Stimulated activated CD4-positive, alpha-beta T cell treated with anti-CD3 and anti-CD28 coated beads, Interleukin-15, amount 100 ng/mL, for 24 hours (primary cell): ENCODE measurements at regions not wholly inside any gene's neighbourhood (a gene's known extent, or its start where the extent isn't known, plus 50 kb on each side); places are given as distances from the start of the nearest gene placed in this dataset.

ENCODE experiments used
- DNase-seq: peaks from one replicate; pipeline ENCODE4 v3.0.0-alpha.2; 2020

DNA sequence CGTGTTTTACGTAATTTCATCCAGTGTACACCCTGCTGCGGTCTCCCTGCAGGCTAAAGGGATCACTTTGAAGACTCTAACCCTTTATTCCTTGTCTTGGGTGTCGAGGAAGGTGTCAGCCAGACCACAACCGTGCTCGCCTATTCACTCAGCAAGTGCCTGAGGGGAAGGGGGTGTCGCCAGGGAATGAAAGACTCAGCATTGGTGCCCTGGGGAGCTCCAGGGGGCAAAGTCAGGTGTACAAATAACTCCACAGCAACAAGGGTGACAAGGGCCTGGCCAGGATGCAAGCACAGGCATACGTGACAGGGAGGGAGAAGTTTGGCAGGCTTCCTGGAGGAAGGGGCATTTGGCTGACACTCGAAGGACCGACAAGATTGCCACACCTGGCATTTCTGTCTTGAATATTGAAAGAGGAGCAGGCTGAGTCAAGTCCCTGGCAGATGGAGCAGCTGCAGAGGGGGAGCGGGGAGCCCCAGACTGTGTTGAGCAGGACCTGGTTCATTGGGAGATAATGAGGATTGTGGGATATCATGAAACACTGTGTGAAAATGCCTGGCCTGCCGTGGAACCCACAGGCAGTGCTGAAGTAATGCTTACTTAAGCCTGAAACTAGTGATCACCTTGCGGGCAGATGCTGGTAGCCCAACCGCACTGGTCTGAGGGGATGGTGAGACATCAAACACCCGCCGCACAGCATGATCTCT is 93.9 kb downstream of the RHOB start:
- no peak for DNase-seq

DNA sequence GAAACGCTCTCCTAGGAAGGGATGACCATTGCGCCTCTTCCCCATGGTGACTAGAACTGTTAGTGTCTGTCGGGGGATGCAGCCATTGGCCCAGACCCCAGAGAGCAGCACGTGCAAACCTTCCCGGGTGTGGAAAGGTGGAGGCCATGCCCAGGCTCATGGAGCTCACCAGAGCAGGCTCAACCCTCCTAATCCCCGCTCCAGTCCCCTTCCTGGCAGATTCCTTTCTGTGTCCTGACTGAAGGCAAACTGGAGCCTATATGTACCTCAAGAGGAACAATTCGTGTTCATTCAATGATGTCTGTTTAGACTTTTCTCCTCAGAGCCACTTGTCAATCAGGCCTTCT is 94.4 kb downstream of the RHOB start:
- DNase-seq: no peak

DNA sequence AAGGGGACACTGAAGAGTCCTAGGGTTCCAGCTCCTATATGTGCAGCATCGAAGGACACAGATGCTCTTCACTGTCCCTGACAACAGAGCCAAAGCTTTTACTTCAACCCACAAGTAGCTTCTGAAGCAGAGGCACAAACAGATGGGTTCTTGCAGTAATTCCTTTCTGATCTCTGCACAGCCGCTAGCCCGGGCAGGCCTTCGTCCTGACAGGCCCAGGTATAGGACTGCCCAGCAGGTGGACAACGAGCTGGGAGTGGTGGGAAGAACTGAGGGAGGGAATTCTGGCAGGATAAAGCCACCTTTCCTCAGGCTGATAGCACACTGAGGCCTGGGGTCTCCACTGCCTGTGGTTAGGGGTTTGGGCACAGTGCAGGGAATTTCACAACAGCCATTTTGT is 94.8 kb downstream of the RHOB start:
- DNase-seq: no peak

DNA sequence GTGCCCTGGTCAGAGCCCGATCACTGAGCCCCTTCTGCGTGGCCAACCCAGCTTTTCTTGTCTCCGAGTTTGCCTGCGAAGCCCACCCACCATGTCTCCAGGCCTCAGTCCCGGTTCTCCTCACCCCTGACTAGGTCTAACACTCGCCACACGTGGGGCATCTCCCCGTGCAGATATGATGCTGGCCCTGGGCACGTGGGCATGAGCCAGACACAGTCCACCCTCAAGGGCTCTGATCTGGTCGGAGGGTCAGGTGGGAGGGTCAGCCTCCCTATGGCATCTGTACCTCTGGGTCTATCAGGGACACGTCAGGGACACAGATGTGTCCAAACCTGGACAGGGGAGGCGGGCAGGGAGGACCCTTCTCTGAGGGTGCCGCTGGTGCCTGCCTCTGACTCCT is 95.4 kb downstream of the RHOB start:
- no peak for DNase-seq

DNA sequence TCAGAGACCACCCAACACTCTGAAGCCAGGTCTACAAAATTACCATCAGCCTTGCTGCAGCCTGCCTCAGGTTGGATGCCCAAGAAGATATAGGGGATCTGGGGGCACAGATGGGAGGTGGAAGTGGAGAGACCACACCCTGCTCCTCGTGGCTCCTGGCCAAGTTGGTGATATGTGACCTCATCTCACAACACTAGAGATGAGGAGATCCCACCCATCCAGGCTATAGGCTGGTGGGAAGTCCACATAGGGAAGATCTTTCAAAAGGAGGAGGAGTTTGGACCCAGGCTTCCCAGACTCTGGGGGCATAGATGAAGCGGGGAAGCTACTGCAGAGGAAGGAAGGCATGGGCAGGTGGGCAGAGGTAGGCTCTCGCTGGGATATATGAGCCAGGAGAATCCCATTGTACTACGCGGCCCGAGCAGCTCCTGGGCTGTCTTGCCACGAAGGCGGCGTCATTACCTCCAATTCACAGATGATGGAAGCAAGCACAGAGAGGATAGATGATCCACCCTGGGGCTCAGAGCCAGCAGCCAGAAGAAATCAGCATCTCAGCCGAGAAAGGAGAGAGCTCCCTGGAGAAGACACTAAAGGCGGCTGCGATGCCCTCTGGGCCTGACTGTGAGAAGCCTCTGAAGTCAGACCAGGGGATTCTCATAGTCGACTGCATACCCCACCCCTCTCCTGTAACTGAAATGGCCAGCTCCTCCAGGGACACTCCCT is 96.0 kb downstream of the RHOB start:
- no peak for DNase-seq

DNA sequence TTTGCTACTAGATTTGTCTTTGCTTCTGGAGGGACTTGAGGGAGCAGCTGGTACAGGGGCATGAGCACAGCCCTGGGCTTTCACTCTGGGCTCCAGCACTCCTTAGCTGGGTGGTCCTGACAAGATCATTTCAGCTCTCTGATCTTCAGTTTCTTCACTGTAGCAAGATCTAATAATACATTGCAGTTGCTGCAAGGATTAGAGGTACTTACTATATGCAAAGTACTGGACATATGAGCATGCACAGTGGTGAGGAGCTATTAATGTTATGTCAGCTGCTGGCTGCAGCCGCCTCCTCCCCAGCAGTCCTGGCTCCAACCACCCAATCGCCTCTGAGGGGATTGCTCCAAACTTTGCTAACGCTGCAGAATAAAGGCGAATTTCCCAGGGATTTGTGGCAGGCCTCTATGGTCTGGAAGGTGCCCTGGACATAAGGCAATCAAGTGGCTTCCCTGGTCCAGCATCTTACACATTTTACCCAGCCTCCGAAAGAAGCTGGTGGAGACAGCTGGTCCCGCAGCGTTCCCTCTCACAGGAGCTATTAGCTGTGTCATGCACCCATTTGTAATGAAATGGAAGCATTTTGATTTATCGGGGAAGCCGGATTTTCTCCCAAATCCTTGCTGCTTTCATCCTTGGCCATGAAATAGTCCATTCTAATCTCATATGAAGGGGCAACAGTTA is 96.7 kb downstream of the RHOB start:
- DNase-seq: no peak

DNA sequence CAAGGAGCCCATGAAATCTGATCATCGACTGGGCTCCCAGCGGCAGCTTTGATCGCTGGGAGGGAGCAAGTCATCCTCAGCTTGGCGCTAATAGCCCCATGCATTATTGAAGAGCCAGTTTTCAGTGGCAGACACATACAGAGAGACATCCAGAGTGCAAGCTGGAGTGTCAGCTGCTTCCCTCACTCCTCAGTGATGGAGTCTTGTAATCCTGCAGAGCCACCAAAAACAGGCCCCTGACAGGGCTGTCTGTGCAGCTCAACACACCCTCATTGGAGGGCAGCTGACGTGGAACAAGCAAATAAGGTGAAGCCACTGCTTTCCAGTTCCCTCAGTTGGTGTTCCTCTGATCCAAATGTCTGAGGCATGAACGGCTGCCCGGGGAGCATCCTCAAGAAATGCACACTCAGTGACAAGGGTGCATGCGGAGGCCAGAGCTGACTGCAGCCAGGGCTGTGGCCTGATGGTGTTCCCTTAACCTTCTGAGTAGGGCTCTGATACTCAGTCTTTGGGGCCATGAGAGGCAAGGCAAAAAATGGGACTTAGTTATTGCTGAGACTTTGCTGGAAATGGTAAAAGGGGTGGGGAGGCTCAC is 97.4 kb downstream of the RHOB start:
- no peak for DNase-seq

DNA sequence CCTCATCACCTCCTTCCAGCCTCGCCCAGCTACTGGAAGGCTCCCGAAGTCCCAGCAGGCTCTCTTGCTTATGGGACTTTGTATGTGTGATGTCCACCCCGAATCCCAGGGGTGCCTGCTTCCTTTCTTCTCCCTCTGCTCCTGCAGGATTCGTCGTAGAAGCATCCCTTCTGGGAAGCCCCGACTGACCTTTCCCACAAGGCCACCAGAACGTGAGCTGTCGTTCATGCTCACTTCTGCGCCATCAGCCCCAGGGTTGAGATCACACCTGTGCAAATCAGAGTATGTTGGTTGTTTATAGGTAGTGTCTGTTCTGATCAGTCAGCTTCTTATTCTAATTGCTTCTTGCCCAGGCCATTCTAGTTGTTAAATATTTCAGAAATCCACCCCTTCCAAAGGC is 101.8 kb downstream of the HS1BP3 start:
- no peak for DNase-seq

DNA sequence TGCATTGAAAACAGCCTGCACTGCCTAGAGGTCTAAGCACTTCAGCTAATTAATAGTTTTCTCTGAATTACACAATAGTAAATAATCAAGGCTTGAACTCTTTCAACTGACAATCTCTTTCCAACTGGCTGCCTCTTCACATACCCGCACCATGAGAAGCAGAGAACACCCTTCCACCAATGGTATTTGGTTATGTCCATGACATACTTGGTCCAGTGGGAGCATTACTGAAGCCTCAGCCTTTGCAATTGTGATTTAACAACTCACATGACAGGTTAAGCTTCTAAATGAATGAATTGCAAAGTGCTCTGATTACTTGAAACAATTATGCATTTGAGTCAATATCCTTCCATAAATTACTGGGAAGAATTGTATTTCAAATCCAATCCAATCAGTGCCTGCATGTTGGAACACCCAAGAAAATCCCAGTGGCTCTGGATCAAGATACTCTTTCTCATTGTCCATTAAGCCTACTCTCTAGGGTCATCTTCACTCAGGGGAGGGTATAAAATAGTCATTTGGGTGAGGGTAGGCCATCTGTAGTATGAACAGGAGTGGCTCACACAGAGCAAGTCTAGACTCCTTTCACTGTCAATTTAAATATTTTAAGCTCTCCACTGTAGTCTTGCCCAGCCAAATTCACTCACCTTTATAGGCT is 101.1 kb downstream of the HS1BP3 start:
- DNase-seq: no peak

DNA sequence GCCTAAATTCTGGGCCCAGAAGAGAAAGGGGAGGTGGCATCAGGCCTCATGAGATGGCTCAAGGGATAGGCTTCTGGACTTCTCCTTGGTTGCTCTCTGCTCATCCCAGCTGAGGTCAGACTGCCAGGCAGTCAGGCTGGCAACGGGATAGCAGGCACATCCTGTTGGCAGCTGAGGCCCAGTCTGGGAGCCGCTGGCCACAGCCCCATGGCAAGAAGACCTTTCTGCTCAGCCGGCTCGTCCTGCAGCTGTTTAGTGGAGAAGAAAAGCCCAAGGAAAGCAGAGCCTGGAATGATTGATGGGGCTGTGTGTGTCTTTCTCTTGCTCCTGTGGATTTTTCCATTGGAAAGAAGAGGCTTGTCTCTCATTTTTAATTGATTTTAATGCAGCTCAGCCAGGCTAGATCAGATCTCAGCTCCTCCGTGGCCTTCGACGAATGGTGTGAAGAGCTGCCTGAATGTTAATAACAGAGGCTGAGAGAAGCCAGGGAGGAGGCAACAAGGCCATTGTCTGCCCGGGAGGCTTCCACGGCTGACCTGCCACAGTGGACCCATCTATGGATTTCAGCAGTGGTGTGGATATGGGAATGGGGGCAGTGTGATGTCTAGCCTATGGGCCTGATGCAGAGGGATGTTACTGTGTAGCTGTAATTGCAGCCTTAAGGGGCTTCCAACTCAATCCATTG is 99.5 kb downstream of the HS1BP3 start:
- DNase-seq: no peak

DNA sequence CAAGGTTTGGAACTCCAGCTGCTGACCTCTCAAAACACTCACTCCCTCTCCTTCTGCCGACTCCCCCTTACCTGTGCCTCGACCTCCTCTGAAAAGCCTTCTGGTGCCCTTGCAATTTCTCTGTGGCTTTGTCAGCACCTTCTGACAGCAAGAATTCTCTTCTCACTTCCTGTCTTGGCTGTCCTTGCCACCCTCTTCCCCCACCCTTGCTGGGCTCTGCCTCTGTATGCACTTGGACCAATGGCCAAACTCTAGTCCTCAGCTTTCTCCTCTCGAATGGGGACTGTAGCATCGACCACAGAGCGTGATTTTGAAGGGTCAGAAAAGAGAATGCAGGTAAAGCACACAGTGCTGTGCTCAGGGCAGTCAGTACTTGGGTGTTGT is 99.0 kb downstream of the HS1BP3 start:
- no peak for DNase-seq

DNA sequence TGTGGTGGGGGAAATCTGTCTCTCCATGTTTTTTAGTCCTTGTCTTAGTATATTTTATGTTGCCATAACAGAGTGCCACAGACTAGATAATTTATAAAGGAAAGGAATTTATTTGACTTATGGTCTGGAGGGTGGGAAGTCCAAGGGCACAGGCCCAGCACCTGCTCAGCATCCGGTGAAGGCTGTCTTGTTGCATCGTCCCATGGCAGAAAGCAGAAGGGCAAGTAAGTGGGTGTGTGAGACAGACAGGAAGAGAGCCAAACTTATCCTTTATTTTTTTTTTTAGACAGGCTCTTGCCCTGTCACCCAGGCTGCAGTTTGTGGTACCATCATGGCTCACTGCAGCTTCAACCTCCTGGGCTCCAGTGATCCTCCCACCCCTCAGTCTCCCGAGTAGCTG is 98.1 kb downstream of the HS1BP3 start:
- DNase-seq: no peak

DNA sequence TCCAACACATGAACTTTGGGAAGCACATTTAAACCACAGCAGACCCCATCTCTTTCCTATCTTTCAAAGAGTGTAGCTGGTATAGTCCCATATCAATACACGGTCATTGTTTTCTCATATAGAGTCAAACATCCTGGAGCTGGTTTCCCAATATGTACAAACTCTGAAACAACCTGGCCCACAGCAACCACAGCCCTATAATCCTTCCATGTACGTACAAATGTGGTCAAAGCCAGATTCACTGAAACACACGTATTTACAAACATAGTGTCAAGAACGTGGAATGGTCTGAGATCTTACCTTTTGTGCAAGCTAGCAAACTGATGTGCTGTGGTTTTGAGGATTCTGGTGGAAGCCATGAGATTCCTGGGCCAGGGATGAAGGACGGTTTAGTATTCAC is 97.3 kb downstream of the HS1BP3 start:
- no peak for DNase-seq

DNA sequence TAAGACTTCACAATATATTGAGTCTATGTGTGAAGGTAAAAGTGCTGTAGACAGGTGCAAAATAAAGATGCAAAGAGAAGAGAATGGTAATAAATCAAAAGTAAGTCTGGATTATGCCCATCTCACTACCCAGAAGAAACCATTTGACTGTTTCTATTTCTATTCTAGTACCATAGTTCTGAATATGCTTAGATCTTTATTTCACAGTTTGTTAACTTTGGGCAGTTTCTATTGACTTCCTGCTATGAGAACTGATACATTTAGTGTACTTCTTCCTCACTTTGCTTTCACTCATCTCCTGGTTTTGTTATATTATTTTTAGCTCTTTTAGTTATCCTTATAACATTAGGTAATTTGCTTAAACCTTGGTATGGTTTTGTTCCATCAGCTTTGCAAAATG is 94.9 kb downstream of the HS1BP3 start:
- DNase-seq: no peak

DNA sequence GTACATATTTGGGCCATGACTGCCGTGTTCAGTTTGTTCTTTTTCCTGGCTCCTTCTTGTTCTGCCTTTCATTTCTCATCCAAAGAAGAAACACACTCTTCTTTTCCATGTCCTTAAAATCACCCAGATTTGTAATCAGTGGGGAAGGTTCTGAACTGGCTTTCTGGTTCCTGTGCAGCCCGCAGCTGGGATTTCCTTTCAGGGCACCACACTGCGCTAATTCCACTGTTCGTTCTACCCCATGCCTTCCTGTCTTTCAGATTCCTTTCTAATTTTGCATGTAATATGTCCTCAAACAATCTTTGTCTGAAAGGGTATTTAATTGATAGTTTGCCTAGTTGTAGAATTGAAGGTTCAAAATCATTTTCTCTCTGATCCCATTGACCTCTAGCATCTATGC is 94.1 kb downstream of the HS1BP3 start:
- DNase-seq: no peak

DNA sequence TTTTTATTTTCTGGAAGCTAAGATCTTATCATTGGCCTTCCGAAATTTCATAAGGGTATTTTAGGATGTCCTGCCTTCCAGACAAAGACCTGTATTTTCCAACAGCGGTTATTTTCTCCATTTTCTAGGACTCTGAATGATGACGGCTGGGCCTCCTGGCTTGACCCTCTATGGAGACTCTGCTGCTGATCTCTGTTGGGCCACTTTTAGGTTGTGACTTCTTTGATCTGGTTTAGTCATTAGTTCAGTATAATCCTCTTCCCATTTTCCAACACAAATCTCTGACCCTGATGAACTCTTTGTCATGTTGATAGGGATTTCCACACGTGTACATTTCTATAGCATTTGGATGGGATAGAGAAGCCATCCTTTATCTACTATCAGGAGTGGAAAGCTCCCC is 93.7 kb downstream of the HS1BP3 start:
- DNase-seq: no peak

DNA sequence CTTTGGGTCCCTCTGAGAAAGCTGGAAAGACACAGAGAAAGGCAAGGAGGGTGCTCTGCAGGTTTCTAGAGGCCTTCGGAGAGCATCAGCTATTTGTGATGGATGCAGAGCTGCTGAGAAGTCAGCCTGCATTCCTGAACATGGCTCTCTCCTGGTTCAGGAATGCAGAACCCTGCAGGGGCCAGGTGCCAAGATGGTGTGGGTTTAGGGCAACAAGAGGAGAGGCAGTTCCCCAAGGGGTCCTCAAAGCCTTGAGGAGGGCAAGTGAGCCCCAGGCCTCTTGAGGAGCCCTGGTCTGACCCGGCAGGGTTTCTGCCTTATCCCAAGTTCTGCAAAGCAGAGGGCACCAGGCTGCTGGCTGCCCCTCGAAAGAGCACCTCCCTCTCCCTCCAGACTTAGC is 93.3 kb downstream of the HS1BP3 start:
- DNase-seq: no peak

DNA sequence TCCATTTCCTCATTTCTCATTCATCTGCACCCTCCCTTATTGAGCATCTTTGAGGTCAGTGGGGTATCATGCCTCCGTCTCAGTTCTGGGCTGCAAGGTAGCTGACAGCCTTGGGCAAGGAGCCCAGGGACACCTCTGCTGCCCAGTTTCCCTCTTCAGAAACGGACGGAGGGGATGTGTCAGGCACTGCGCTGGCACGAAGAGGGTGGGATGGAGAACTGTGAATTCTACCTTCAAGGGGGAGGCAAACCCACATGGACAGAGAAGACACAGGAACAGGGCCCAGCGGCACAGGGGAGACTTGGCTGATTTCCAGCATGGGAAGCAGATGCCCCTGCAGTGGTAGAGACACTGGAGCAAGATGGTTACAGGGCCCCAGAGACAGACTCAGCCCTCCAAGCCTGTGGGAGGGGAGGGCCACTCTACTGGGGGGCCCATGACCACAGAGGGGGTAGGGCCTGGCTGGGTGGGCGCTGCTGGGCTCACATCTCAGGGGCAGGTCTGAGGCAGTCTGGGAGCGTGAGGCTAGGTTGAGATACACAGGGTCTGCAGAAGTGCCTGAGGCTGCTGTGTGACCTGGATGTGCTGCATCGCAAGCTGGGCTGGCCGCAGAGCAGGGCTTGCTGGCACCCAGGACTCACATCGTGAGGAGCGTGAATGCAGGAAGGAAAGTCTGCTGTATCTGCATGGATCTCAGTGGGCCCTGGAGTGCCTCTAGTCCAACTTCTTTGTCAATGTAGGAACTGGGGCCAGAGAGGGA is 92.3 kb downstream of the HS1BP3 start:
- no peak for DNase-seq

DNA sequence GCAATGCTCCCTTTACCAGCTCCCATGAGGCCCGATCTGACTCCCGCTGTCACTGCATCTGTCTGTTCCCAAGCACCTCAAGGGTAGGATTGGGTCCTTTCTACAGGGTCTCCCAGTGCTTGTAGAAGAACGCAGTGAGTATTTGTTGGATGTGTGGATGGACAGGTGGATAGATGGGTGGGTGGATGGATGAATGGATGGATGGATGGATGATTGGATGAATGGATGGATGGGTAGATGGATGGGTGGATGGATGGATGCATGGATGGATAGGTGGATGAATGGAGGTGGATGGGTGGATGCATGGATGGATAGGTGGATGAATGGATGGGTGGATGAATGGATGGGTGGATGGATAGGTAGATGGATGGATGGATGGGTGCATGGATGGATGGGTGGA is 91.6 kb downstream of the HS1BP3 start:
- no peak for DNase-seq

DNA sequence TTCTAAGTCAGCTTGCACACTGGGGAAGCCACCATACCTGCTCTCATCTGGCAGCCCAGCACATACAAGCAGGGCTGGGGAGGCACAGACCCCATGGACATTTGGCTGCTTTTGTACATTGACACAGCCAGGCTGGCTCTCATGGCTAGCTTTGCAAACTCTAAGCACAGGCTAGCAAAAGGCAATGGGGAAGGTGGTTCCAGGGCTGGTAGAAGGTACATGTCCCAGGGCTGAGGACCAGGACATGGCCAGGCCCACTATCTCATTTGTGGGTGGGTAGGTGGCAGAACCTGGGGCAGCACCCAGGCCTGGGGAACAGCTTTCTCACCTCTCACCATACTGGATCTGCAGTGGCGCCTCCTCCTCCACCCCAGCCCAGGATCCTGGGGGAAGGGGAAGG is 90.9 kb downstream of the HS1BP3 start:
- no peak for DNase-seq

DNA sequence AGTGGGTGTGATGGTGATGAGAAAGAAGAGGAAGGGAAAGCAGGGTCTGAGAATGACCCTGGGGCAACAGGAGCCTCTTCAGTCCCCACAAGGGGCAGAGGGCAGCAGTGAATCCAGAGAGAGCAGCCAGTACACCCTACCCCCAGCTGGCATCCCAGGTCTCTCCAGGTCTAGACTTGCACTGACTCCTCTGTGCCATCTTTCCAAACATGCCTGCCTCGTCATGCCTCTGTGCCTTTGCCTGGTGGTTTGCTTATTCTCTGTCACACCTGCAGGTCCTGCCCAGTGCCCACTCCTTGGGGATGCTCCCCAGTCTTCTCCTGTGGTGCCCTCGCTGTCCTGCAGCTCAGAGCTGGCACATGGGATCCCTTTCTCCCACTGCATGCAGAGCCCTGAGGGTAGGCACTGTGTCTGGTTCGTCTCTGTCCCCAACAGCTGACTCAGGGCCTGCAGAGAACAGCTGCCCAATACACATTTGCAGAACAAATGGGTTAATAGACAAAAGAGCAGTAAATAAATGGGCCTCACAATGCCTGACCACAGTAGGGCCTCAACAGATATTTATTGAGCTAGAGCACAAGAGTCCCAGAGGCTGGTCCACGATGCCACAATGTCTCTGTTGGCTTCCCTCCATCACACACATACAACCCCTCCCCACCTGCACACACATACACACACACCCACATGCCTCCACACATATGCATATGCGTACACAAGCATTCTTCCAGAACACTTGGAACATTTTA is 89.8 kb downstream of the HS1BP3 start:
- no peak for DNase-seq
